ENCODE measurements at regions not wholly inside any gene's neighbourhood (a gene's known extent, or its start where the extent isn't known, plus 50 kb on each side); places are given as distances from the start of the nearest gene placed in this dataset.
"Not testable (repeated sequence)": the region's sequence is repeated elsewhere in the genome, so short reads cannot be mapped to it uniquely, and the experiment has no call there.

- POLR2A ChIA-PET, CTCF ChIA-PET: not testable (repeated sequence)
Observed at GRCh38 chr1:192517716-192518355, 57.7 kb upstream of the RGS1 start.

- CTCF ChIA-PET: no interaction called here
- POLR2A ChIA-PET: no interaction called here
Observed at GRCh38 chr1:192518700-192519099, 56.9 kb upstream of the RGS1 start.

GRCh38 chr1:192521734-192522133, 53.8 kb upstream of the RGS1 start:
- CTCF ChIA-PET: no interaction called here
- POLR2A ChIA-PET: no interaction called here

- ChIA-PET POLR2A (no interaction called here), CTCF (no interaction called here)
Observed at GRCh38 chr1:192522673-192523072, 52.9 kb upstream of the RGS1 start.

GRCh38 chr1:192524223-192524622, 51.4 kb upstream of the RGS1 start:
- ChIA-PET POLR2A (no interaction called here), CTCF (no interaction called here)
